SK-N-SH treated with all-trans-retinoic acid at 6 μM for 48 hours (cell line): ENCODE measurements at regions not wholly inside any gene's neighbourhood (a gene's known extent, or its start where the extent isn't known, plus 50 kb on each side); places are given as distances from the start of the nearest gene placed in this dataset.
"Not testable (repeated sequence)": the region's sequence is repeated elsewhere in the genome, so short reads cannot be mapped to it uniquely, and the experiment has no call there.

Experiments used
- ATAC-seq: fragments of 200-7000 bp; cut with Tn5 transposase; 3 replicates; pipeline ENCODE4 v1.9.1; 2020; ENCODE audit warnings: mild to moderate bottlenecking, moderate library complexity
- ARNTL ChIP-seq: fragments of 450-650 bp; formaldehyde crosslinking; IDR thresholded peaks from 2 replicates; pipeline ENCODE4 v1.5.0; 2020; ENCODE audit warnings: low read depth, mild to moderate bottlenecking, moderate library complexity, borderline replicate concordance
- CREB5 ChIP-seq: fragments of 250-450 bp; sonication (Bioruptor Pico); IDR thresholded peaks from 2 replicates; pipeline ENCODE4 v1.5.1; 2020; ENCODE audit warnings: low read depth, mild to moderate bottlenecking, moderate library complexity
- CSDC2 ChIP-seq: fragments of 250-450 bp; sonication (Bioruptor Pico); IDR thresholded peaks from 2 replicates; pipeline ENCODE4 v1.5.0; 2020; ENCODE audit warnings: mild to moderate bottlenecking, moderate library complexity
- CSRNP3 ChIP-seq: fragments of 250-450 bp; sonication (Bioruptor Pico); IDR thresholded peaks from 2 replicates; pipeline ENCODE4 v1.5.1; 2021; ENCODE audit warnings: mild to moderate bottlenecking, moderate library complexity
- GLIS3 ChIP-seq: fragments of 250-450 bp; sonication (Bioruptor Pico); IDR thresholded peaks from 2 replicates; pipeline ENCODE4 v1.5.0; 2020; ENCODE audit warnings: mild to moderate bottlenecking, moderate library complexity
- ISL1 ChIP-seq: fragments of 250-450 bp; sonication (Bioruptor Pico); IDR thresholded peaks from 2 replicates; pipeline ENCODE4 v2.1.2; 2022; ENCODE audit warnings: mild to moderate bottlenecking, moderate library complexity
- OSR1 ChIP-seq: fragments of 250-450 bp; sonication (Bioruptor Pico); IDR thresholded peaks from 2 replicates; pipeline ENCODE4 v1.8.0; 2022; ENCODE audit warnings: moderate library complexity, mild to moderate bottlenecking, inconsistent platforms
- PATZ1 ChIP-seq: fragments of 250-450 bp; sonication (Bioruptor Pico); IDR thresholded peaks from 2 replicates; pipeline ENCODE4 v1.8.0; 2020; ENCODE audit warnings: mild to moderate bottlenecking, moderate library complexity, borderline replicate concordance
- POU6F1 ChIP-seq: fragments of 250-450 bp; sonication (Bioruptor Pico); IDR thresholded peaks from 2 replicates; pipeline ENCODE4 v1.8.0; 2021; ENCODE audit warnings: low read depth, mild to moderate bottlenecking, moderate library complexity, borderline replicate concordance
- PPARA ChIP-seq: fragments of 250-450 bp; sonication (Bioruptor Pico); IDR thresholded peaks from 2 replicates; pipeline ENCODE4 v1.5.0; 2020; ENCODE audit warnings: mild to moderate bottlenecking, borderline replicate concordance
- RARB ChIP-seq: fragments of 250-450 bp; sonication (Bioruptor Pico); IDR thresholded peaks from 2 replicates; pipeline ENCODE4 v1.8.0; 2021; ENCODE audit warnings: mild to moderate bottlenecking, moderate library complexity
- SNAI2 ChIP-seq: fragments of 250-450 bp; sonication (Bioruptor Pico); IDR thresholded peaks from 2 replicates; pipeline ENCODE4 v1.5.0; 2020; ENCODE audit warnings: mild to moderate bottlenecking, moderate library complexity
- TCF4 ChIP-seq: fragments of 250-450 bp; sonication (Bioruptor Pico); IDR thresholded peaks from 2 replicates; pipeline ENCODE4 v1.8.0; 2021; ENCODE audit warnings: mild to moderate bottlenecking, moderate library complexity, borderline replicate concordance
- TOX ChIP-seq: fragments of 250-450 bp; sonication (Bioruptor Pico); IDR thresholded peaks from 2 replicates; pipeline ENCODE4 v1.8.0; 2021; ENCODE audit warnings: mild to moderate bottlenecking, moderate library complexity, borderline replicate concordance
- TSHZ2 ChIP-seq: fragments of 250-450 bp; sonication (Bioruptor Pico); IDR thresholded peaks from 2 replicates; pipeline ENCODE4 v1.5.0; 2020; ENCODE audit warnings: mild to moderate bottlenecking, moderate library complexity
- ZC3H10 ChIP-seq: fragments of 250-450 bp; sonication (Bioruptor Pico); IDR thresholded peaks from 2 replicates; pipeline ENCODE4 v1.5.1; 2021; ENCODE audit warnings: mild to moderate bottlenecking, moderate library complexity
- ZFP3 ChIP-seq: fragments of 250-450 bp; sonication (Bioruptor Pico); IDR thresholded peaks from 2 replicates; pipeline ENCODE4 v1.5.0; 2020; ENCODE audit warnings: mild to moderate bottlenecking, moderate library complexity
- ZFP30 ChIP-seq: fragments of 450-650 bp; formaldehyde crosslinking; IDR thresholded peaks from 2 replicates; pipeline ENCODE4 v1.5.0; 2022; ENCODE audit warnings: mild to moderate bottlenecking, moderate library complexity
- ZNF565 ChIP-seq: fragments of 450-650 bp; formaldehyde crosslinking; conservative IDR thresholded peaks from 2 replicates; pipeline ENCODE4 v1.5.0; 2020; ENCODE audit warnings: low read depth, mild to moderate bottlenecking, moderate library complexity
- ZNF8 ChIP-seq: fragments of 450-650 bp; formaldehyde crosslinking; IDR thresholded peaks from 2 replicates; pipeline ENCODE4 v1.5.0; 2020; ENCODE audit warnings: mild to moderate bottlenecking, moderate library complexity

GRCh38 chr4:14169460-14169859 is 541.9 kb upstream of the BOD1L1 start (continued):
- no peak for TF ChIP-seq PATZ1
- TF ChIP-seq CSDC2 (CRISPR knock-in tag), result no peak
- TF ChIP-seq OSR1, result no peak
- TF ChIP-seq ARNTL (CRISPR knock-in tag), result no peak
- TF ChIP-seq TCF4, result no peak
- TF ChIP-seq TOX (CRISPR knock-in tag), result no peak
- no peak for TF ChIP-seq RARB
- TF ChIP-seq ZFP3, result no peak
- TF ChIP-seq ZNF8, result no peak
- no peak for TF ChIP-seq ZFP30 (CRISPR knock-in tag)
- TF ChIP-seq POU6F1, result no peak

GRCh38 chr4:14169940-14170339 is 542.4 kb upstream of the BOD1L1 start:
- ATAC-seq, result not testable (repeated sequence)

- TF ChIP-seq SNAI2 (CRISPR knock-in tag), result no peak
- TF ChIP-seq PPARA (CRISPR knock-in tag), result no peak
- ATAC-seq, result no peak
Observed at GRCh38 chr4:14176613-14177012, 549.1 kb upstream of the BOD1L1 start.

- no peak for ATAC-seq
- TF ChIP-seq ZFP3 (no peak), TOX (CRISPR knock-in tag) (no peak), ZFP30 (CRISPR knock-in tag) (no peak), ISL1 (CRISPR knock-in tag) (no peak), TCF4 (no peak), TSHZ2 (CRISPR knock-in tag) (no peak), RARB (no peak), CREB5 (CRISPR knock-in tag) (no peak), PATZ1 (no peak), GLIS3 (CRISPR knock-in tag) (no peak), CSRNP3 (CRISPR knock-in tag) (no peak), ZC3H10 (CRISPR knock-in tag) (no peak), SNAI2 (CRISPR knock-in tag) (no peak), ZNF565 (no peak)
Observed at GRCh38 chr4:14177987-14178386, 550.5 kb upstream of the BOD1L1 start.
